Ovary (tissue), 3 donors: ENCODE measurements at regions not wholly inside any gene's neighbourhood (a gene's known extent, or its start where the extent isn't known, plus 50 kb on each side); places are given as distances from the start of the nearest gene placed in this dataset.

Source experiments
- CTCF ChIP-seq, 3 donors: fragments of 450-650 bp in 2 of 3; fragments of 200-600 bp in 1 of 3; IDR thresholded peaks; one replicate each; pipeline versions ENCODE4 v1.5.1 to v1.8.0; 2016 to 2022; ENCODE audit warnings: antibody characterized with exemption in 3 of 3, mild to moderate bottlenecking in 1 of 3
- POLR2A ChIP-seq: fragments of 450-650 bp; IDR thresholded peaks from one replicate; pipeline ENCODE4 v1.6.1; 2017; ENCODE audit warnings: antibody characterized with exemption, mild to moderate bottlenecking, moderate library complexity
- donor health status: DM: no; HTN: no; CAD: no.

GRCh38 chr6:164882236-164882635 lies 427.2 kb downstream of the C6orf118 start:
- TF ChIP-seq POLR2A: no peak
- no peak for TF ChIP-seq CTCF (IDR thresholded peaks at IDR 0.05)
